BJ (cell line): ENCODE measurements at regions not wholly inside any gene's neighbourhood (a gene's known extent, or its start where the extent isn't known, plus 50 kb on each side); places are given as distances from the start of the nearest gene placed in this dataset.

Experiments used
- CTCF ChIA-PET: fragments of 350-600 bp; formaldehyde crosslinking; extraction: SDS; loops from one replicate; lab custom pipeline; 2021; ENCODE audit warnings: antibody characterized with exemption, inconsistent platforms; lab: Yijun Ruan, JAX
- POLR2A ChIA-PET: fragments of 300-600 bp; sonication (Branson Sonifier 250); formaldehyde crosslinking; extraction: SDS; loops from one replicate; lab custom pipeline; 2021; ENCODE audit warnings: antibody characterized with exemption; lab: Charles Lee
- DNase-seq: peaks from one replicate; pipeline ENCODE4 v3.0.0-alpha.2; 2011; ENCODE audit warnings: low read depth
- H3K27me3 ChIP-seq: 2 replicates; pipeline ENCODE4 v1.6.0; 2011; ENCODE audit warnings: low read length; ENCODE audit not compliant: control insufficient read depth, insufficient read depth
- H3K36me3 ChIP-seq: 2 replicates; pipeline ENCODE4 v1.5.1; 2011; ENCODE audit warnings: low read length; ENCODE audit not compliant: control insufficient read depth, insufficient read depth
- H3K4me3 ChIP-seq: 2 replicates; pipeline ENCODE4 v1.5.1; 2011; ENCODE audit warnings: low read depth, mild to moderate bottlenecking, control low read depth, low read length
- TF ChIP-seq, protein P1 (sequence below): IDR thresholded peaks from 2 replicates; pipeline ENCODE4 v1.5.1; 2011; ENCODE audit warnings: low read depth, mild to moderate bottlenecking, control low read depth, inconsistent platforms, low read length, moderate library complexity; ENCODE audit not compliant: insufficient read depth

DNA sequence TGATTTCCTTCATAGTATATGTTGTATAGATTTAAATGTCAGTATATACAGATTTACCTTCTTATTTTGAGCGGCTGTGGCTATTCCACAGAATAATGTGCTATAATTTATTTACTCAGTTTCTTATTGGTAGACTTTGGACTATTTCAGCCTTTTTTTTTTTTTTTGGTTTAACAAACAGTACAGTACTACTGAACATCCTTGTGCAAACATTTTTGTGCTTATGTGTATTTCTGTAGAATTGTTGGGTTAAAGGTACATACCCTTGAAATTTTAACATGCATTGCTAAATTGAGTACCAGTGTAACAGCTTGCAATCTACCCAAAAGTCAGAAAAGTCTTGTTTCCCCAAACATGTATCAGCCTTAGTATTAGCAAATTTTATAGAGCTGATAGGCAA lies 68.8 kb downstream of the HHEX start:
- ChIA-PET POLR2A (no interaction called here), CTCF (no interaction called here)
- H3K27me3 ChIP-seq: no peaks in the 10 kb centered on the region
- TF ChIP-seq, protein P1, sequence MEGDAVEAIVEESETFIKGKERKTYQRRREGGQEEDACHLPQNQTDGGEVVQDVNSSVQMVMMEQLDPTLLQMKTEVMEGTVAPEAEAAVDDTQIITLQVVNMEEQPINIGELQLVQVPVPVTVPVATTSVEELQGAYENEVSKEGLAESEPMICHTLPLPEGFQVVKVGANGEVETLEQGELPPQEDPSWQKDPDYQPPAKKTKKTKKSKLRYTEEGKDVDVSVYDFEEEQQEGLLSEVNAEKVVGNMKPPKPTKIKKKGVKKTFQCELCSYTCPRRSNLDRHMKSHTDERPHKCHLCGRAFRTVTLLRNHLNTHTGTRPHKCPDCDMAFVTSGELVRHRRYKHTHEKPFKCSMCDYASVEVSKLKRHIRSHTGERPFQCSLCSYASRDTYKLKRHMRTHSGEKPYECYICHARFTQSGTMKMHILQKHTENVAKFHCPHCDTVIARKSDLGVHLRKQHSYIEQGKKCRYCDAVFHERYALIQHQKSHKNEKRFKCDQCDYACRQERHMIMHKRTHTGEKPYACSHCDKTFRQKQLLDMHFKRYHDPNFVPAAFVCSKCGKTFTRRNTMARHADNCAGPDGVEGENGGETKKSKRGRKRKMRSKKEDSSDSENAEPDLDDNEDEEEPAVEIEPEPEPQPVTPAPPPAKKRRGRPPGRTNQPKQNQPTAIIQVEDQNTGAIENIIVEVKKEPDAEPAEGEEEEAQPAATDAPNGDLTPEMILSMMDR: no peak
- no peaks in the 10 kb centered on the region for H3K36me3 ChIP-seq
- H3K4me3 ChIP-seq: no peak overlapping the region
- DNase-seq: no peak

DNA sequence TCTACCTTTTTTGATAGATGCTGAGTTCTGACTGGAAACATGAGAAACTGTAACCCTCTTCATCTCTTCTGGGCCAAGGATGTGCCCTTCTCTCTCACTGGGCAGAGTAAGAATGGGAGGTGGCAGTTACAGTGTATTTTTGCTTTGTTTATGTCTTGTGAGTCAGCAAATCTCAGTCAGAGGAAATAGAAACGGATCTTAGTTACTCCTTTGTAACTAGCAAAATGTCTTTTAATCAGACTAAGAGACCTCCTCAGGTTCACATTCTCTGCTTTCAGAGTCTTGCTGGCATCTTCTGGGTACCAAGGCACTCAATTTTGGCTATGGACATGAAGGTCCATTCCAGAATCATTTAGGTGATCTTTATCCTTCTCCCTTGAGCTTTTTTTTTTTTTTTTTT lies 70.9 kb downstream of the HHEX start:
- H3K4me3 ChIP-seq: no peak overlapping the region
- ChIA-PET CTCF (no interaction called here), POLR2A (no interaction called here)
- no peaks in the 10 kb centered on the region for H3K27me3 ChIP-seq
- H3K36me3 ChIP-seq: no peaks in the 10 kb centered on the region
- DNase-seq: no peak
- TF ChIP-seq, protein P1: no peak

DNA sequence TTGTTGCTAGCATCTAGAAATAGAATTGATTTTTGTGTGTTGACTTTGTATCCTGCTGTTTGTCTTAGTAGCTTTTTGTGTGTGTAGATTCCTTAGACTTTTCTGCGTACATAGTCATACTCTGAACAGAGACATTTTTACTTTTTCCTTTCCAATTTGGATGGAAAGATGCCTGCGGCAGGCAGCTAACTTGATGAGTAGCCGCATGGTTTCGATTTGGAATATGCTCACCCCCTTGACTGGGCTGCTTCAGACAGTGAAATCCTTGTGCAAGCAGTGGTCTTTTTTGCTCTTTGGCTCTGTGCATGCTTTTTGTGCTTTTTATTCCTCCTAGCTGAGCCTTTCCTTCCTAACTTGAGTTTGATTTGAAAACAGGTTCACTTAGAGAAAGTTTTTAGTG lies 71.8 kb downstream of the HHEX start:
- no peaks in the 10 kb centered on the region for H3K36me3 ChIP-seq
- DNase-seq: no peak
- no peaks in the 10 kb centered on the region for H3K27me3 ChIP-seq
- H3K4me3 ChIP-seq: no peak overlapping the region
- CTCF ChIA-PET: no interaction called here
- TF ChIP-seq, protein P1: no peak
- POLR2A ChIA-PET: no interaction called here

DNA sequence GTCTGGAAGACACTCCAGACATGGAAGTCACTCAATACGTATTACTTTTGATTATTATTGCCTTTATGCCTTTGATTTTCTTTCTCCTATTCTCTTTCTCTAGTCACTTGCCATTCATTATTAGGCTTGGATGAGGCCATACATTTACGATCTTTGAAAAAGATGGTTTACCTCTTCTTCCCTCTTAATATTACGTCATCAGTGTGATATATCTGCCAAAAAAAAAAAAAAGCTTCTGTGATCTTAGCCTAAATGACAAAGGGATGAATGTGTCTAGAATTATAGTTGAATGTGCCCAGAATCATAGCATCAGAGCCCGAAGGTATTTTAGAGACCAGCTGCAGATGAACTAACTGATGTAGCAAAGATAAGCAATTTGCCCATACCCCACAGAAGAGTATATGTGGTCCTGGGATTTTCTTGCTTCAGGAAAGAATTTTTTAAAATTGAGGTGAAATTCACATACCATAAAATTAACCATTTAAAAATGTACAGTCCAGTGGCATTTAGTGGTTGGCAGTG lies 73.9 kb downstream of the HHEX start:
- Histone ChIP-seq H3K27me3 (no peaks in the 10 kb centered on the region; the same call in 1 of the 2 replicates), H3K4me3 (no peak overlapping the region), H3K36me3 (no peaks in the 10 kb centered on the region)
- TF ChIP-seq, protein P1: no peak
- ChIA-PET CTCF (no interaction called here), POLR2A (no interaction called here)
- no peak for DNase-seq

DNA sequence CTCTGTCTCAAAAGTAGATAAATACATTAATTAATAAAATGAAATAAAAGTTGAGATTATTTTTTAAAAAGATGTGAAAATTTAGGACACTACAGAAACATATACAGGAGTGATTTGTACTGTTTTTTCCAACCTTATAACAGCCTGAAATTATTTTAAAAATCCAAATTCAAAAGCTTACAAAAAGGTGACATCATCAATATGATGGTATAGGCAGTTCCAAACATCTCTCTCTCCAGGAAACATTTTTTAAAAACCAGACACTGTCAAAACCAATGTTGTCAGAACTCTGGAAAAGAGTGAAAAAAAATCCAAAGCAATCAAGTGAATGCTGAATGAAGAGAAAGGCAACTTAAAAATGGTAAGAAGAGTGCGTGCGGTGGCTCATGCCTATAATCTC lies 76.7 kb downstream of the HHEX start:
- Histone ChIP-seq H3K4me3 (no peak overlapping the region), H3K27me3 (no peaks in the 10 kb centered on the region; the same call in none of the 2 replicates), H3K36me3 (no peaks in the 10 kb centered on the region)
- TF ChIP-seq, protein P1: no peak
- DNase-seq: no peak
- ChIA-PET CTCF (interaction anchor here (2.0 kb wide), 1 partner anchor 9 kb away, joined by 5 read pairs; no protein-coding TSS in a partner anchor), POLR2A (no interaction called here)
